Osteoblast (primary cell): ENCODE measurements at regions not wholly inside any gene's neighbourhood (a gene's known extent, or its start where the extent isn't known, plus 50 kb on each side); places are given as distances from the start of the nearest gene placed in this dataset.

Experiments
- DNase-seq: peaks from one replicate; pipeline ENCODE4 v3.0.0; 2011; ENCODE audit warnings: low spot score, mixed read lengths; ENCODE audit not compliant: insufficient read length; ENCODE audit errors: missing footprints
- H2AFZ ChIP-seq: 2 replicates; pipeline ENCODE4 v1.6.0; 2011; ENCODE audit warnings: mild to moderate bottlenecking, low read length
- H3K27ac ChIP-seq: 2 replicates; pipeline ENCODE4 v1.5.1; 2011; ENCODE audit warnings: mild to moderate bottlenecking, low read depth, low read length, moderate library complexity
- H3K27me3 ChIP-seq: 2 replicates; pipeline ENCODE4 v1.6.0; 2012; ENCODE audit warnings: mild to moderate bottlenecking, control low read depth, inconsistent platforms, low read length, moderate library complexity; ENCODE audit not compliant: insufficient read depth
- H3K36me3 ChIP-seq: 2 replicates; pipeline ENCODE4 v1.5.1; 2011; ENCODE audit warnings: mild to moderate bottlenecking, low read length, control low read depth, moderate library complexity; ENCODE audit not compliant: insufficient read depth
- H3K4me1 ChIP-seq: 2 replicates; pipeline ENCODE4 v1.5.1; 2011; ENCODE audit warnings: mild to moderate bottlenecking, low read length, control low read depth, moderate library complexity; ENCODE audit not compliant: insufficient read depth
- H3K4me2 ChIP-seq: 2 replicates; pipeline ENCODE4 v1.6.0; 2011; ENCODE audit warnings: mild to moderate bottlenecking, low read length; ENCODE audit not compliant: insufficient read depth
- H3K4me3 ChIP-seq: fragments of 200-600 bp; sonication (generic); 3 replicates; pipeline ENCODE4 v1.5.1; 2012; ENCODE audit warnings: mild to moderate bottlenecking, low read length, inconsistent platforms; ENCODE audit not compliant: insufficient read depth
- H3K79me2 ChIP-seq: 2 replicates; pipeline ENCODE4 v1.6.0; 2012; ENCODE audit warnings: mild to moderate bottlenecking, low read length, control low read depth, inconsistent platforms; ENCODE audit not compliant: insufficient read depth
- H3K9me3 ChIP-seq: 2 replicates; pipeline ENCODE4 v1.5.1; 2011; ENCODE audit warnings: low read depth, low read length, control low read depth
- H4K20me1 ChIP-seq: 2 replicates; pipeline ENCODE4 v1.6.0; 2012; ENCODE audit warnings: mild to moderate bottlenecking, low read length, control low read depth; ENCODE audit not compliant: insufficient read depth
- TF ChIP-seq, protein P1 (sequence below): IDR thresholded peaks from 2 replicates; pipeline ENCODE4 v1.5.1; 2011; ENCODE audit warnings: mild to moderate bottlenecking, low read depth, low read length, moderate library complexity; ENCODE audit errors: extremely low read depth

DNA sequence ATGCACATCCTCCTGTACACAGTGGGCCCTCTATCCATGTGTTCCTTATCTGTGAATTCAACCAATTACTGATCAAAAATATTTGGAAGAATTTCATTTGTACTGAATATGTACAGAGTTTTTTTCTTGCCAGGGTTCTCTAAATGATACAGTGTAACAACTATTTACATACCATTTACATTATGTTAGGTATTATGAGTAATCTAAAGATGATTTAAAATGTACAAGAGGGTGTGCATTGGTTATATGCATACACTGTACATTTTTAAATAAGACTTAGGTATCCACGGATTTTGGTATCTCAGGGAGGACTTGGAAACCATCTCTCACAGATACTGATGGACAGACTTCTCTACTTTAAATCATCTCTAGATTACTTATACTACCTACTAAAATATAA lies 1333.9 kb downstream of the PCDH18 start:
- TF ChIP-seq, protein P1, sequence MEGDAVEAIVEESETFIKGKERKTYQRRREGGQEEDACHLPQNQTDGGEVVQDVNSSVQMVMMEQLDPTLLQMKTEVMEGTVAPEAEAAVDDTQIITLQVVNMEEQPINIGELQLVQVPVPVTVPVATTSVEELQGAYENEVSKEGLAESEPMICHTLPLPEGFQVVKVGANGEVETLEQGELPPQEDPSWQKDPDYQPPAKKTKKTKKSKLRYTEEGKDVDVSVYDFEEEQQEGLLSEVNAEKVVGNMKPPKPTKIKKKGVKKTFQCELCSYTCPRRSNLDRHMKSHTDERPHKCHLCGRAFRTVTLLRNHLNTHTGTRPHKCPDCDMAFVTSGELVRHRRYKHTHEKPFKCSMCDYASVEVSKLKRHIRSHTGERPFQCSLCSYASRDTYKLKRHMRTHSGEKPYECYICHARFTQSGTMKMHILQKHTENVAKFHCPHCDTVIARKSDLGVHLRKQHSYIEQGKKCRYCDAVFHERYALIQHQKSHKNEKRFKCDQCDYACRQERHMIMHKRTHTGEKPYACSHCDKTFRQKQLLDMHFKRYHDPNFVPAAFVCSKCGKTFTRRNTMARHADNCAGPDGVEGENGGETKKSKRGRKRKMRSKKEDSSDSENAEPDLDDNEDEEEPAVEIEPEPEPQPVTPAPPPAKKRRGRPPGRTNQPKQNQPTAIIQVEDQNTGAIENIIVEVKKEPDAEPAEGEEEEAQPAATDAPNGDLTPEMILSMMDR = no peak
- no peak overlapping the region for H3K4me3 ChIP-seq
- H3K27me3 ChIP-seq = no peaks in the 10 kb centered on the region
- no peak for DNase-seq
- no peak overlapping the region for H2AFZ ChIP-seq
- H3K9me3 ChIP-seq = no peaks in the 10 kb centered on the region
- H3K79me2 ChIP-seq = no peaks in the 10 kb centered on the region
- H3K4me1 ChIP-seq = no peaks in the 10 kb centered on the region
- H3K4me2 ChIP-seq = no peak overlapping the region
- no peaks in the 10 kb centered on the region for H3K36me3 ChIP-seq
- H4K20me1 ChIP-seq = no peaks in the 10 kb centered on the region
- no peak overlapping the region for H3K27ac ChIP-seq

DNA sequence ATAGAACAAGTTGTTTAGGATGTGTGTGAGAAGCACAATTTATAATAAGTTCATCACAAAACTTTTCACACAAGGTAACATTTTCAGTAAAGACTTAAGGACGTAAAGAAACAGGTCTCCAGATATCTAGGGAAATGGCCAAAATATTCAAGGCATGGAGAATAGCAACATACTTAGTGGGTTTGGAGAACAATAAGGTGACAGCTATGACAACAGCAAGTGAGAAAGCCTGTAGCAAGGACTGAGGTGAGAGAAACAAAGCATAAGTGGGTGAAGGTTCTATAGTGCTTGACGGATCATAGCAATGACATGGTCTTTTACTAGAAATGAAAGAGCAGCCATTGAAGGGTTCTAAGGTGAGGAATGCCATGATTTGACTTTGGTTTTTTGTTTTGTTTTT lies 1337.3 kb downstream of the PCDH18 start:
- TF ChIP-seq, protein P1 = no peak

DNA sequence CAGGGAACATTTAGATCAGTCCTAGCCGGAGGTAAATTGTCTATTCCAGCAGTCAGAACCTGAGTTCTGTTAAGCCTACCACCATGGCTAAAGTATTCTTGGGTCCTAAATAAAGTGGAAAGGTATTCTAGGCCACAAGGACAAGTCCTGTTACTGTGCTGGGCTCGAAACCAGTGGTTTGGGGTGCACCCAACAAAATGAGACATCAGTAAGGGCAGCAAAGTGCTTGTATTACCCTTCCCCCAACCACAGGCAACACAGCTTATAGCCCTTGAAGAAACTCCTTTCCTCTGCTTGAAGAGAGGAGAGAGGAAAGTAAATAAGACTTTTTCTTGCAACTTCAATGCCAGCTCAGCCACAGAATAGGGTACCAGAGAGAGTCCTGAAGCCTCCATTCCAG lies 1345.6 kb downstream of the PCDH18 start:
- no peak overlapping the region for H2AFZ ChIP-seq
- no peak overlapping the region for H3K4me2 ChIP-seq
- H3K36me3 ChIP-seq = no peaks in the 10 kb centered on the region
- no peak for DNase-seq
- no peak overlapping the region for H3K4me3 ChIP-seq
- H4K20me1 ChIP-seq = no peaks in the 10 kb centered on the region
- H3K4me1 ChIP-seq = no peaks in the 10 kb centered on the region
- TF ChIP-seq, protein P1 = no peak
- no peak overlapping the region for H3K27ac ChIP-seq
- no peaks in the 10 kb centered on the region for H3K9me3 ChIP-seq
- no peaks in the 10 kb centered on the region for H3K79me2 ChIP-seq
- no peaks in the 10 kb centered on the region for H3K27me3 ChIP-seq

More for the DNA sequence above, 1337.3 kb downstream of the PCDH18 start:
- no peaks in the 10 kb centered on the region for H3K9me3 ChIP-seq
- no peaks in the 10 kb centered on the region for H3K4me1 ChIP-seq
- H3K79me2 ChIP-seq = no peaks in the 10 kb centered on the region
- no peak overlapping the region for H2AFZ ChIP-seq
- no peak overlapping the region for H3K27ac ChIP-seq
- no peaks in the 10 kb centered on the region for H3K27me3 ChIP-seq
- no peaks in the 10 kb centered on the region for H3K36me3 ChIP-seq
- H3K4me3 ChIP-seq = no peak overlapping the region
- no peak overlapping the region for H3K4me2 ChIP-seq
- H4K20me1 ChIP-seq = no peaks in the 10 kb centered on the region
- no peak for DNase-seq

DNA sequence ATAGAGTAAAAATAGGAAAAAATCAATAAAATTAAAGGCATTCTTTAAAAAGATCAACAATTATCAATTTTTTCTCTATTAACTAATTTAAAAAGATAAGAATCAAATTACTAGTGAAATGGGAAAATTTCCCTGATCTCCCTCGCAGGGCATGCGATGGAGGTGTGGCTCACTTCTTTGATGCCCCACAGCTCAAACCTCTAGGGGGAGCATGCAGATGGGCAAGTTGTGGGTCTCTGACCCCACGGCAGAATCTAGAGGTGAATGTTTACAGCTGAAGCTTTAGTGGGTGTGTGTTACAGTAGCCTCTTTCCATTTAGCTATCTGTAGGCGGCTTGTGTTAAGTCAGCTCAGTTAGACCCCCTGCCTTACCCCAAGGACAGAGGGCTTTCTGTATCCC lies 1348.8 kb downstream of the PCDH18 start:
- no peak overlapping the region for H3K27ac ChIP-seq
- no peak overlapping the region for H3K4me2 ChIP-seq
- no peak overlapping the region for H3K4me3 ChIP-seq
- H4K20me1 ChIP-seq = no peaks in the 10 kb centered on the region
- H3K27me3 ChIP-seq = no peaks in the 10 kb centered on the region
- H2AFZ ChIP-seq = no peak overlapping the region
- no peaks in the 10 kb centered on the region for H3K9me3 ChIP-seq
- TF ChIP-seq, protein P1 = no peak
- no peaks in the 10 kb centered on the region for H3K4me1 ChIP-seq
- H3K36me3 ChIP-seq = no peaks in the 10 kb centered on the region
- no peak for DNase-seq
- H3K79me2 ChIP-seq = no peaks in the 10 kb centered on the region
